GM10248 (cell line): ENCODE measurements at regions not wholly inside any gene's neighbourhood (a gene's known extent, or its start where the extent isn't known, plus 50 kb on each side); places are given as distances from the start of the nearest gene placed in this dataset.

Experiments used
- CTCF ChIA-PET: fragments of 300-600 bp; sonication (Branson Sonifier 250); formaldehyde crosslinking; extraction: SDS; loops from one replicate; lab custom pipeline; 2021; ENCODE audit warnings: antibody characterized with exemption; lab: Yijun Ruan, JAX
- POLR2A ChIA-PET: fragments of 350-650 bp; sonication (Branson Sonifier 250); formaldehyde crosslinking; extraction: SDS; loops from one replicate; lab custom pipeline; 2020; ENCODE audit warnings: antibody characterized with exemption; lab: Yijun Ruan, JAX
- DNase-seq: peaks from one replicate; pipeline ENCODE4 v3.0.0; 2012; ENCODE audit errors: extremely low spot score
- CTCF ChIP-seq: IDR thresholded peaks from 2 replicates; pipeline ENCODE4 v1.5.1; 2012; ENCODE audit warnings: mild to moderate bottlenecking, low read depth; ENCODE audit errors: extremely low read depth, missing control alignments, control extremely low read depth

GRCh38 chr1:244139655-244140054 is 88.6 kb downstream of the ZBTB18 start:
- DNase-seq, result no peak
- ChIA-PET POLR2A (no interaction called here), CTCF (no interaction called here)
- no peak for TF ChIP-seq CTCF

GRCh38 chr1:244140420-244140819 is 89.3 kb downstream of the ZBTB18 start:
- CTCF ChIA-PET, result no interaction called here
- no peak for DNase-seq
- POLR2A ChIA-PET, result no interaction called here
- TF ChIP-seq CTCF, result no peak

GRCh38 chr1:244144053-244144452 is 93.0 kb downstream of the ZBTB18 start:
- POLR2A ChIA-PET, result no interaction called here
- CTCF ChIA-PET, result interaction anchor here (1.4 to 1.8 kb wide), 2 partner anchors 11 to 27 kb away, joined by 4 to 6 read pairs; no protein-coding TSS in a partner anchor
- no peak for DNase-seq
- TF ChIP-seq CTCF, result no peak

GRCh38 chr1:244150071-244150470 is 99.0 kb downstream of the ZBTB18 start:
- no peak for TF ChIP-seq CTCF
- ChIA-PET CTCF (interaction anchor here (1.4 to 1.5 kb wide), 2 partner anchors 11 to 33 kb away, joined by 3 to 4 read pairs; no protein-coding TSS in a partner anchor), POLR2A (no interaction called here)
- DNase-seq, result no peak

GRCh38 chr1:244150665-244151064 is 99.6 kb downstream of the ZBTB18 start:
- TF ChIP-seq CTCF, result no peak
- ChIA-PET CTCF (interaction anchor here (1.4 kb wide), 1 partner anchor 10 kb away, joined by 4 read pairs; no protein-coding TSS in a partner anchor), POLR2A (no interaction called here)
- no peak for DNase-seq

GRCh38 chr1:244151537-244151936 is 100.5 kb downstream of the ZBTB18 start:
- CTCF ChIA-PET, result interaction anchor here (1.5 kb wide), 1 partner anchor 14 kb away, joined by 7 read pairs; no protein-coding TSS in a partner anchor
- no peak for TF ChIP-seq CTCF
- POLR2A ChIA-PET, result no interaction called here
- DNase-seq, result no peak

- DNase-seq, result no peak
- ChIA-PET CTCF (interaction anchor here (1.5 to 2.0 kb wide), 2 partner anchors 10 to 12 kb away, joined by 4 to 6 read pairs; no protein-coding TSS in a partner anchor), POLR2A (no interaction called here)
- TF ChIP-seq CTCF, result no peak
Observed at GRCh38 chr1:244154508-244154871, 103.4 kb downstream of the ZBTB18 start.
